ENCODE measurements at regions not wholly inside any gene's neighbourhood (a gene's known extent, or its start where the extent isn't known, plus 50 kb on each side); places are given as distances from the start of the nearest gene placed in this dataset.

- Histone ChIP-seq H3K27me3 (ENCODE audit: control insufficient read depth, insufficient read depth, low read length) (no peaks in the 10 kb centered on the region), H3K79me2 (ENCODE audit: control insufficient read depth, insufficient read depth, low read length) (no peaks in the 10 kb centered on the region), H4K20me1 (ENCODE audit: control insufficient read depth, extremely low read depth, insufficient read depth, low read length) (no peaks in the 10 kb centered on the region), H3K4me3 (replicated peaks in 1 of 4; ENCODE audit: control extremely low read depth in 1 of 4, insufficient read depth in 1 of 4, low read depth in 3 of 4, low read length in 4 of 4) (no peak overlapping the region), H3K27ac (ENCODE audit: insufficient read depth, low read length) (no peak overlapping the region), H3K36me3 (ENCODE audit: control insufficient read depth, insufficient read depth, low read length) (no peaks in the 10 kb centered on the region), H3K4me1 (ENCODE audit: control insufficient read depth, extremely low read depth, insufficient read depth, low read length) (no peaks in the 10 kb centered on the region), H3K9me3 (ENCODE audit: control insufficient read depth, insufficient read depth, low read depth, low read length) (no peaks in the 10 kb centered on the region), H3K9ac (ENCODE audit: insufficient read depth, low read length) (no peak overlapping the region), H3K4me2 (ENCODE audit: extremely low read depth, insufficient read depth, low read length) (no peak overlapping the region), H2AFZ (ENCODE audit: low read length) (no peak overlapping the region)
- TF ChIP-seq EZH2 (IDR thresholded peaks at IDR 0.05; ENCODE audit: low read length, missing control alignments), result no peak
- no peak for TF ChIP-seq CTCF (conservative IDR thresholded peaks at IDR 0.05 in 1 of 2, IDR thresholded peaks at IDR 0.05 in 1 of 2; ENCODE audit: low read depth in 1 of 2, low read length in 2 of 2)
- DNase-seq (ENCODE audit: low read depth in 2 of 2), result peak; percentile 30 to 73
These were observed 200.2 kb downstream of the CLCN4 start for GRCh38 chrX:10356979-10357378.

- DNase-seq (ENCODE audit: low read depth in 2 of 2), result no peak
- TF ChIP-seq EZH2 (IDR thresholded peaks at IDR 0.05; ENCODE audit: low read length, missing control alignments) (no peak), CTCF (conservative IDR thresholded peaks at IDR 0.05 in 1 of 2, IDR thresholded peaks at IDR 0.05 in 1 of 2; ENCODE audit: low read depth in 1 of 2, low read length in 2 of 2) (no peak)
- H3K79me2 ChIP-seq (ENCODE audit: control insufficient read depth, insufficient read depth, low read length), result no peaks in the 10 kb centered on the region
- no peaks in the 10 kb centered on the region for H3K9me3 ChIP-seq (ENCODE audit: control insufficient read depth, insufficient read depth, low read depth, low read length)
- H3K4me1 ChIP-seq (ENCODE audit: control insufficient read depth, extremely low read depth, insufficient read depth, low read length), result no peaks in the 10 kb centered on the region
- no peaks in the 10 kb centered on the region for H3K27me3 ChIP-seq (ENCODE audit: control insufficient read depth, insufficient read depth, low read length)
- H4K20me1 ChIP-seq (ENCODE audit: control insufficient read depth, extremely low read depth, insufficient read depth, low read length), result no peaks in the 10 kb centered on the region
- no peak overlapping the region for H3K4me2 ChIP-seq (ENCODE audit: extremely low read depth, insufficient read depth, low read length)
- no peak overlapping the region for H2AFZ ChIP-seq (ENCODE audit: low read length)
- H3K27ac ChIP-seq (ENCODE audit: insufficient read depth, low read length), result no peak overlapping the region
- no peak overlapping the region for H3K9ac ChIP-seq (ENCODE audit: insufficient read depth, low read length)
- no peaks in the 10 kb centered on the region for H3K36me3 ChIP-seq (ENCODE audit: control insufficient read depth, insufficient read depth, low read length)
- H3K4me3 ChIP-seq (replicated peaks in 1 of 4; ENCODE audit: control extremely low read depth in 1 of 4, insufficient read depth in 1 of 4, low read depth in 3 of 4, low read length in 4 of 4), result no peak overlapping the region
These were observed 202.2 kb downstream of the CLCN4 start for GRCh38 chrX:10358958-10359357.

GRCh38 chrX:10360116-10360515, 203.3 kb downstream of the CLCN4 start:
- no peaks in the 10 kb centered on the region for H3K36me3 ChIP-seq (ENCODE audit: control insufficient read depth, insufficient read depth, low read length)
- H3K4me3 ChIP-seq (replicated peaks in 1 of 4; ENCODE audit: control extremely low read depth in 1 of 4, insufficient read depth in 1 of 4, low read depth in 3 of 4, low read length in 4 of 4), result no peak overlapping the region
- no peaks in the 10 kb centered on the region for H4K20me1 ChIP-seq (ENCODE audit: control insufficient read depth, extremely low read depth, insufficient read depth, low read length)
- H3K9me3 ChIP-seq (ENCODE audit: control insufficient read depth, insufficient read depth, low read depth, low read length), result no peaks in the 10 kb centered on the region
- H3K79me2 ChIP-seq (ENCODE audit: control insufficient read depth, insufficient read depth, low read length), result no peaks in the 10 kb centered on the region
- no peak overlapping the region for H3K9ac ChIP-seq (ENCODE audit: insufficient read depth, low read length)
- no peaks in the 10 kb centered on the region for H3K4me1 ChIP-seq (ENCODE audit: control insufficient read depth, extremely low read depth, insufficient read depth, low read length)
- peak; percentile 11 to 32 for DNase-seq (ENCODE audit: low read depth in 2 of 2)
- no peak overlapping the region for H2AFZ ChIP-seq (ENCODE audit: low read length)
- no peaks in the 10 kb centered on the region for H3K27me3 ChIP-seq (ENCODE audit: control insufficient read depth, insufficient read depth, low read length)
- H3K27ac ChIP-seq (ENCODE audit: insufficient read depth, low read length), result no peak overlapping the region
- H3K4me2 ChIP-seq (ENCODE audit: extremely low read depth, insufficient read depth, low read length), result no peak overlapping the region
- no peak for TF ChIP-seq CTCF (conservative IDR thresholded peaks at IDR 0.05 in 1 of 2, IDR thresholded peaks at IDR 0.05 in 1 of 2; ENCODE audit: low read depth in 1 of 2, low read length in 2 of 2)
- no peak for TF ChIP-seq EZH2 (IDR thresholded peaks at IDR 0.05; ENCODE audit: low read length, missing control alignments)
